GM04503 (cell line): ENCODE measurements at regions not wholly inside any gene's neighbourhood (a gene's known extent, or its start where the extent isn't known, plus 50 kb on each side); places are given as distances from the start of the nearest gene placed in this dataset.
"Not testable (repeated sequence)": the region's sequence is repeated elsewhere in the genome, so short reads cannot be mapped to it uniquely, and the experiment has no call there.

Source experiments
- DNase-seq: peaks from one replicate; pipeline ENCODE4 v3.0.0-alpha.2; 2012; ENCODE audit warnings: low read depth

GRCh38 chr2:8121022-8121825 lies 560.6 kb upstream of the ID2 start:
- DNase-seq, result no peak

DNA sequence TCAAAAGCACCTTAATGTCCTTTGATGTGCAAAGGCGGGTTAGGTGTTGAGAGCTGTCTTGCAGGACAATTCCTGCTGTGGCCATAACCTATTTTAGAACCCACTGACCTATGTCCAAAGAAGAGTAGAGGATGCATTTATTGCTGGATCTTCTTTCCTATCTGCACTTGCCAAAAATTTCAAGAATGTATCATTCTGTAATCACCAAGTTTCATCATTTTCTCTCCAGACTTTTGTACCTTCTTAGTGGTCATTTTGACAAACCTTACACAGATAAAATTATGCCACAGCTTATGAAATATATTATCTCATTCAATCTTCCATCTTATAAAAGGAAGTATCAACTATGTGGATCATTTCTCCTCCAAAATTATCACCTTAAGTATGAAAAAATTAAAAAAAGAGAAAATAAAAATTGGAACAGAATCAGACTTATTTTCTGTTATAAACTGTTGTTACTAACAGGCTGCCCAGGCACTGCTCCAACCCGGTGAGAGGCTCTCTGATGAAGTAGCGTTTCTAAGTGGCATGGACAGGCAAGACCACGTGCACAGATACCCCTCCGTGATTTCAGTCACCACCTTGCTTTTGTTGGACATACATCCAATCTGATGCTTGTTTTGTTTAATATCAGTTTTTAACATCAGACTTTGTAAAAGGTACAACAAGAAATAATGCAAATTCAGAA lies 559.9 kb upstream of the ID2 start:
- no peak for DNase-seq

DNA sequence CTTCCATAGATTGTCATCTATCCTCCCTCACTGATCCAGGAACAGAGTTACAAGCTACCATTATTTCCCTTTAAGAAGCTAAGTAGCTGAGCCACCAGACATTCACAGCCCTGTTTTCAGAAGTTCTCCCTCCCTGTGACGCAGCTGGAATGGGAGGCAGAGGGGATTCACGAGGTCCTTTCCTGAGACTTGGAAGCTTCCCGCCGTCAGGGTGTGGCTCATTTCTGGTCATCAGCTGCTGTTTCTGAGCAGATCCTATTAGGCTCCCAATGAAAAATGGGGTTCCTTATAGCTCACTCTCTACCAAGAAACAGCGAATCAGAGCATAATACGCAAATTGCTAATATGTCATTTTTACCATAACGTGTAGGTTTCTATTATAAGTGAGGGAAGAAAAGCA lies 559.3 kb upstream of the ID2 start:
- no peak for DNase-seq

DNA sequence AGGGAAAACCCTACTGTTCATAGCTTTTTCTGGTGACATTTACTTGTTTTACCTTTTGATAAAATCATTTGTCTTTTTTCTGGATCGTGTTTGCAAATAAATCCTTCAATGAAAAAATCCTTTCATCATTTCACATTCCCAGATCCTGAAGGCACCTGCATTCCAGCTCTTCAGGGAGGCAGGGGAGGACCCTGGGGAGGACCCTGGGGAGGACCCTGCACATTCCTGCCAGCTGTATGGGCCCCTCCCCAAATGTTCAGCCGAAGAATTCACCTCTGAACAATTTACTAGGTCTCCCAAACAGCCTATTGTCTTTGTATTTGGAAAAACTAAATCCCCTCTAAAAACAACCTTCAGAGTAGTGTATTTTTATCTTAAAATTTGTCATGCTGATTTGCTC lies 558.4 kb upstream of the ID2 start:
- no peak for DNase-seq

- DNase-seq, result no peak
Observed at GRCh38 chr2:8125741-8126711, 555.8 kb upstream of the ID2 start.

- no peak for DNase-seq
Observed at GRCh38 chr2:8126783-8127182, 555.1 kb upstream of the ID2 start.

DNA sequence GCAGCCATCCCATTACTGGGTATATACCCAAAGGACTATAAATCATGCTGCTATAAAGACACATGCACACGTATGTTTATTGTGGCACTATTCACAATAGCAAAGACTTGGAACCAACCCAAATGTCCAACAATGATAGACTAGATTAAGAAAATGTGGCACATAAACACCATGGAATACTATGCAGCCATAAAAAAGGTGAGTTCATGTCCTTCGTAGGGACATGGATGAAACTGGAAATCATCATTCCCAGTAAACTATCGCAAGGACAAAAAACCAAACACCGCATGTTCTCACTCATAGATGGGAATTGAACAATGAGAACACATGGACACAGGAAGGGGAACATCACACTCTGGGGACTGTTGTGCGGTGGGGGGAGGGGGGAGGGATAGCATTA lies 550.4 kb upstream of the ID2 start:
- DNase-seq, result not testable (repeated sequence)

DNA sequence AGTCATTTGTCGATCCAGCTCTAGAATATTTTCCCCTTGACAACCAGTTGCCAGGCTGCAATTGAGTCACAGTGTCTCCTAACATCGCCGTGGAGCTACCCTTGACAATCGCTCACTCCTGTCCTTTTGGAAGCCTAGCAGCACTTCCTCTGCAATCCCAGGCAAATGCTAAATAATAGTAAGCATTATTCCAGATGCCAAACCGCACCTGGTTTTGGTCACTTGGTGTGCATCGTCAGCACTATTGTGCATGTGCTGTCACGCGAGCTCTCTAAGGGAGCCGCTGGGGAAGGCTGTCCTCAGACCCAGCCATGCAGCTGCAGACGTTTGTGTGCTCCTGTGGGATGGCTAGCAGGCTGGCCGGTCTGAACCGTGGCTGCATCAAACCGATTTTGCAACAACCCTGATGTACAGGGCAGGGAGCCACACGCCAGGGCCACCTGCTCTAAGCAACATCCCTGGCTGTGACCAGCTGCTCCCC lies 549.5 kb upstream of the ID2 start:
- DNase-seq, result no peak

- DNase-seq, result no peak
Observed at GRCh38 chr2:8132879-8133278, 549.0 kb upstream of the ID2 start.

- no peak for DNase-seq
Observed at GRCh38 chr2:8133363-8133762, 548.5 kb upstream of the ID2 start.

DNA sequence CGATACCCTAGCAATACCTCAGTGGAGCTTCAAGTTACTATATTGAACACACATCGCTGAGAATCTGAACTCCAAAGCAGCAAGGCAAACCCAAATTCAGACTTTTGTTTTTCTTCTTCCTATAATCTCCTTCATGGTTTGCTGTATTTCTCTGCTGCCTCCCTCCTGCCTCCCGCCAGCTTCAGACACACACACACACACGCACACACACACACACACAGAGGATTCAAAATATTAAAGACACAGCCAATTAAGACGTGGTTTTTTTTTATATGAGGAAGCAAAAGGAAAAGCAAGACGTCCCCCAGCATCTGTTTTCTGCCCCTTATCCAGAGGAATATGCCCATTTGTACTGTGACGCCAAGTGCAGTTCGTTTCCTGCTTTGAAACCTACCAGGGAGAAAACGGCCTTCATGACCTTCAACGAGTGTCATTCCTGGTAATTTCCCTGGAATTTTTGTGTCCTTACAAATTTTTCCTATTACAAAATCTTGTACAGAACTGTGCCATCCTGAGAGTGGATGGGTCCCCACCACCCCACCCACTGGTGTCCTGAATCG lies 547.9 kb upstream of the ID2 start:
- no peak for DNase-seq

GRCh38 chr2:8134473-8134932 lies 547.4 kb upstream of the ID2 start:
- no peak for DNase-seq

GRCh38 chr2:8134985-8135682 lies 546.7 kb upstream of the ID2 start:
- no peak for DNase-seq

DNA sequence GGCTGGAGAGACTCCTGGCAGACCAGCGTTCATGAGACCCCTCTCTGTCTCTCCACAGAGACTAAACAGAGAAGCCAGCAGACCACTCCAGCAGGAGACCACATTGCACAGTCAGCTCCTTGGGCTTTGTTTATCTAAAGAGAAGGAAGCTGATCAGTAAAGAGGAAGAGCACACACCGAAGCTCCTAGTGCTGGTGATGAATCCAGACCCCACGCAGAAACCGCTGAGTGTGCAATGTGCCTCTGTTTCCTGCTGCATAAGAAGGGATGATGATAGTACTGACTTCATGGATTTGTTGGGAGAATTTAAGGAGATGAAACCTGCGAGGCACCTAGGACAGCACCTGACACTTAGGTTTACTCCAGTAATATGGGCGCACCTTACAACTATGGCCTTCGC lies 544.1 kb upstream of the ID2 start:
- DNase-seq, result no peak

GRCh38 chr2:8138525-8138922 lies 543.3 kb upstream of the ID2 start:
- no peak for DNase-seq

DNA sequence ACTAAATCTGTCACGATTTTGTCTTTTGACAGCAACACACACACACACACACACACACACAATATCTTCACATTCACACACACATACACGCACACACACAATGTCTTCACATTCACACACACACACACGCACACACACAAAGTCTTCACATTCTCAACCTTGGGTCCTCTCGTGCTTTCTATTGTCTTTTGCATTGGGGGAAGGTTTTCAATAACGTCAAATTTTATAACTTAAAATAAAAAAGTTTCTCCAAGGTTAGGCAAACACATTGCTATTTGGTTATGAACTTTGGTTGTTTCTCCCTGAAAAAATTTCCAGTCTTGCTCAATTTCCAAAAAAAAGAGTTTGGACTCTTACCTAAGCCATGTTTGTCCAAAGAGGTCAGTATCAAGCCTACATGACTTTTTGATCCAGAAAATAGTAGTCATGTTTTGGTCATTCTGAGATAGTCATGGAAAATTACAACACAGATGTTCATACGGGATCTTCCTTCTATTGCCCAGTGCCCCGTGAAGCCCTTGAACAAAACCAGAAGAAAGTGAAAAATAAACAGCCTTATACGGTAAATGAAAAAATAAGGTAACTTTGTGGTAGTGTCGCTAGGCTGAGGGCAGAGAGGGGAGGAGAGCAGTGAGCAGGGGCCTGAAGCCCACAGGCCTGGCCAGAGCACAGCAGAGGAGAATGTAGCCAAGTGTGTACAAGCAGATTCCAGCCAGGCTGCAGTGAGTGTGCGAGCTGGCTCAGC lies 542.8 kb upstream of the ID2 start:
- peak; percentile 71 for DNase-seq

- DNase-seq, result no peak
Observed at GRCh38 chr2:8139668-8140200, 542.1 kb upstream of the ID2 start.

DNA sequence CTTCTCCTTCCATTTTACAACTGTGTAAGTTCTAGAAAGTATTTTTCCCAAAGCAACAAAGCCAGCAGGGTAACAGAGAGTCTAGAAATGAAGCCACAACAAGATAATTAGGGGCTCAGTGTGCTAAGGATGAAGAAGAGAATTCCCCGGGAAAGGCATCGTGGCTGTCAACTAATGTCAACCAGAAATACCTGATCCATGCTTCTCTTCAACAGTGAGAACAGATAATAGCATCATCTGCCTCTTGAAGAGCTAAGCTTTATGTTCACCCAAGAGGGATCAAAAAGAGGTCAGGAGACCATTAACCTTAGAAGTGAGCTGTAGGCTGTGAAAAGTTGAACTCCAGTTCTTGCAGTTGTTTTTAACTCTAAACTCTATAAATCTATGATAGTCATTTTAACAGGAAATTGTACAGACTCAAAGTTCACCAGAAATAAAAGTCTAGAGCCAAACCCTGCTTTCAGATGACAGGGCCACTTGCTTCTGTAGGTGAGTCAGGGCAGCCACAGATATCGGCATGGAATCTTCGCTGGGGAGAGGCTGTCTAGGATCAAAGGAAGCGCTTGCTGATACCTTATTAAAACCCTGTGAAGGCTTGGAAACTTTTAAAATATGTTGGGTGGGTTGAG lies 540.7 kb upstream of the ID2 start:
- no peak for DNase-seq

GRCh38 chr2:8141780-8142179 lies 540.1 kb upstream of the ID2 start:
- DNase-seq, result no peak

DNA sequence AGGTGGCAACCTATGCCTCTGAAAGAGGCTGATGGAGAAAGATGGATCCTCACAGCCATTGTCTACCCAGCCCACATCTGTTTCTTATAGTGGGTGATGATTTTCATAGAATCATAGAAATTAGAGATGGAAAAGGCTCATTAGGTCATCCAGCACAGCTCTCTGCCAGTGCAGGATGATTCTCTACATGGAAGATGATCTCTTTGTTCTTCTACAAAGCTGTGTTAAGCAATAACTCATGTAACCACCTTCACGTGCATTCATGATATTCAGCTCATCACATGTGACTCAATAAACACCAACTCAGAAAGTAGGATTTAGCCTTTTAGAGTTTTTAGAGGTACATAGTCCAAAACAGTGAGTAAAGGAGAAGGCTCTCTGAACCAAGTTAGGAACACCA lies 539.4 kb upstream of the ID2 start:
- DNase-seq, result no peak
